OCI-LY7 (cell line): ENCODE measurements at regions not wholly inside any gene's neighbourhood (a gene's known extent, or its start where the extent isn't known, plus 50 kb on each side); places are given as distances from the start of the nearest gene placed in this dataset.

Experiments
- BruUV-seq: library from RNA; stranded (reverse); fragments of 400-500 nt; replicated peaks from 2 replicates; lab custom pipeline; 2021; lab: Mats Ljungman, UMichigan
- CTCF ChIA-PET: fragments of 300-600 bp; sonication (Branson Sonifier 250); formaldehyde crosslinking; loops from one replicate; lab custom pipeline; 2022; ENCODE audit warnings: antibody characterized with exemption; ENCODE audit not compliant: unreplicated experiment; lab: Charles Lee
- POLR2A ChIA-PET: fragments of 300-600 bp; sonication (Branson Sonifier 250); formaldehyde crosslinking; loops from one replicate; lab custom pipeline; 2022; ENCODE audit warnings: antibody characterized with exemption; lab: Charles Lee
- DNase-seq: peaks from one replicate; pipeline ENCODE4 v3.0.0-alpha.2; 2015; ENCODE audit warnings: low spot score
- H2AFZ ChIP-seq: fragments of 200-600 bp; sonication (generic), shearing (Covaris generic); 2 replicates; pipeline ENCODE4 v1.6.1; 2014; ENCODE audit warnings: mild to moderate bottlenecking, antibody characterized with exemption, low read length, moderate library complexity
- H3K27ac ChIP-seq: fragments of 200-600 bp; sonication (generic); 2 replicates; pipeline ENCODE4 v1.5.1; 2014; ENCODE audit warnings: mixed run types, low read depth, mild to moderate bottlenecking, moderate library complexity, low read length, inconsistent platforms; ENCODE audit not compliant: poor library complexity, severe bottlenecking
- H3K36me3 ChIP-seq: fragments of 200-600 bp; sonication (generic); 2 replicates; pipeline ENCODE4 v1.6.1; 2014; ENCODE audit warnings: mild to moderate bottlenecking, antibody characterized with exemption, low read length, moderate library complexity, mixed read lengths; ENCODE audit not compliant: insufficient read depth
- H3K4me1 ChIP-seq: fragments of 200-600 bp; sonication (generic); 2 replicates; pipeline ENCODE4 v1.5.1; 2014; ENCODE audit warnings: mild to moderate bottlenecking, low read length; ENCODE audit not compliant: insufficient read depth, poor library complexity, severe bottlenecking
- H3K4me2 ChIP-seq: fragments of 200-600 bp; sonication (generic); 2 replicates; pipeline ENCODE4 v1.6.1; 2014; ENCODE audit warnings: mild to moderate bottlenecking, low read length
- H3K4me3 ChIP-seq: fragments of 200-600 bp; sonication (generic); 2 replicates; pipeline ENCODE4 v1.5.1; 2014; ENCODE audit warnings: mild to moderate bottlenecking, low read depth, low read length; ENCODE audit not compliant: poor library complexity, severe bottlenecking
- H3K79me2 ChIP-seq: fragments of 200-600 bp; sonication (generic); 2 replicates; pipeline ENCODE4 v1.6.1; 2016; ENCODE audit warnings: low read depth, mild to moderate bottlenecking, low read length, moderate library complexity, mixed read lengths; ENCODE audit not compliant: insufficient read depth
- H3K9me2 ChIP-seq: fragments of 200-600 bp; sonication (generic); 2 replicates; pipeline ENCODE4 v1.6.1; 2016; ENCODE audit warnings: mild to moderate bottlenecking, low read length, mixed read lengths; ENCODE audit not compliant: insufficient read depth
- H3K9me3 ChIP-seq: fragments of 200-600 bp; sonication (generic); 2 replicates; pipeline ENCODE4 v1.6.1; 2014; ENCODE audit warnings: mild to moderate bottlenecking, mixed run types, low read length, mixed read lengths
- H4K20me1 ChIP-seq: fragments of 200-600 bp; sonication (generic); 2 replicates; pipeline ENCODE4 v1.6.1; 2014; ENCODE audit warnings: mild to moderate bottlenecking, antibody characterized with exemption, low read length, moderate library complexity, mixed read lengths; ENCODE audit not compliant: insufficient read depth
- EZH2phosphoT487 ChIP-seq: fragments of 200-600 bp; sonication (generic); IDR thresholded peaks from 2 replicates; pipeline ENCODE4 v1.6.1; 2018; ENCODE audit warnings: low read depth, borderline replicate concordance, mild to moderate bottlenecking, mixed run types, antibody characterized with exemption, low read length, moderate library complexity, mixed read lengths
- intact Hi-C: fragments of 100-400 bp; cut with micrococcal nuclease; formaldehyde crosslinking; loops from one replicate; pipeline ENCODE4 v1.10.0; 2022; ENCODE audit not compliant: unreplicated experiment
- TF ChIP-seq, protein P1 (sequence below): fragments of 200-600 bp; sonication (generic); conservative IDR thresholded peaks from 2 replicates; pipeline ENCODE4 v1.5.1; 2014; ENCODE audit warnings: mild to moderate bottlenecking, antibody characterized with exemption, low read length, moderate library complexity, mixed read lengths

DNA sequence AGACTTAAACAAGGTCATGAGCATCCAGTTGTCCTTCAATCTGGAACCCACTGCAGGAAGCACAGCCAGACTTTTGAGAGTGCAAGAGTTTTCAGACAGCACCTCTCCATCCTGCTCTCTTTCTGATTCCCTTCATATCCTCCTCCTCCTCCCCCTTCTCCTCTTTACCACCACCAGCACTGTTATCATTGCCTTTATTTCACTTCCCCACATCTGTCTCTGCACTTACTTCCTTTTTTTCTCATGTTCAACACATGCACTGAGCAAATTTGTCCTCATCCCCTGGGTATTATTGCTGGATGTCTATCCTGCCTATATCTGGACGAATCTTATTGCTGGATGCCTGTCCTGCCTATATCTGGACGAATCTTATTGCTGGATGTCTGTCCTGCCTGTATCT is 554.8 kb downstream of the DHX35 start:
- intact Hi-C loops, result no loop called here

DNA sequence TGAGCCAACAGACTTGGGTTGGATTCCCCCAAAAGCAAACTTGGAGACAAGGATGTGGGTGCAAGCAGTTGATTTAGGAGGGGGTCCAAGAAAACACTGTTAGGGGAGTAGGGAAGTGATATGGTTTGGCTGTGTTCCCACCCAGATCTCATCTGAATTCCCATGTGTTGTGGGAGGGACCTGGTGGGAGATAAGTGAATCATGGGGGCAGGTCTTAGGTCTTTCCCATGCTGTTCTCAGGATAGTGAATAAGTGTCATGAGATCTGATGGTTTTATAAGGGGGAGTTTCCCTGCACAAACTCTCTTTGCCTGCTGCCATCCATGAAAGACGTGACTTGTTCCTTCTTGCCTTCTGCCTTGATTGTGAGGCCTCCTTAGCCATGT is 542.6 kb downstream of the DHX35 start:
- H3K36me3 ChIP-seq, result no peaks in the 10 kb centered on the region
- no peaks in the 10 kb centered on the region for H3K9me3 ChIP-seq
- H3K4me1 ChIP-seq, result no peaks in the 10 kb centered on the region
- H3K4me3 ChIP-seq, result no peak overlapping the region
- ChIA-PET CTCF (no interaction called here), POLR2A (no interaction called here)
- no peaks in the 10 kb centered on the region for H3K9me2 ChIP-seq
- TF ChIP-seq, protein P1, sequence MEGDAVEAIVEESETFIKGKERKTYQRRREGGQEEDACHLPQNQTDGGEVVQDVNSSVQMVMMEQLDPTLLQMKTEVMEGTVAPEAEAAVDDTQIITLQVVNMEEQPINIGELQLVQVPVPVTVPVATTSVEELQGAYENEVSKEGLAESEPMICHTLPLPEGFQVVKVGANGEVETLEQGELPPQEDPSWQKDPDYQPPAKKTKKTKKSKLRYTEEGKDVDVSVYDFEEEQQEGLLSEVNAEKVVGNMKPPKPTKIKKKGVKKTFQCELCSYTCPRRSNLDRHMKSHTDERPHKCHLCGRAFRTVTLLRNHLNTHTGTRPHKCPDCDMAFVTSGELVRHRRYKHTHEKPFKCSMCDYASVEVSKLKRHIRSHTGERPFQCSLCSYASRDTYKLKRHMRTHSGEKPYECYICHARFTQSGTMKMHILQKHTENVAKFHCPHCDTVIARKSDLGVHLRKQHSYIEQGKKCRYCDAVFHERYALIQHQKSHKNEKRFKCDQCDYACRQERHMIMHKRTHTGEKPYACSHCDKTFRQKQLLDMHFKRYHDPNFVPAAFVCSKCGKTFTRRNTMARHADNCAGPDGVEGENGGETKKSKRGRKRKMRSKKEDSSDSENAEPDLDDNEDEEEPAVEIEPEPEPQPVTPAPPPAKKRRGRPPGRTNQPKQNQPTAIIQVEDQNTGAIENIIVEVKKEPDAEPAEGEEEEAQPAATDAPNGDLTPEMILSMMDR, result no peak
- no peak for TF ChIP-seq EZH2phosphoT487
- no peak for DNase-seq
- H3K79me2 ChIP-seq, result no peaks in the 10 kb centered on the region
- no peak overlapping the region for H2AFZ ChIP-seq
- H4K20me1 ChIP-seq, result no peaks in the 10 kb centered on the region
- intact Hi-C loops, result no loop called here
- no peak overlapping the region for H3K27ac ChIP-seq
- H3K4me2 ChIP-seq, result no peak overlapping the region
- no TSS peak for BruUV-seq

More for the DNA sequence above, 554.8 kb downstream of the DHX35 start:
- H2AFZ ChIP-seq, result no peak overlapping the region
- H4K20me1 ChIP-seq, result no peaks in the 10 kb centered on the region
- H3K4me1 ChIP-seq, result peaks cover 8% of the 10 kb centered on the region
- H3K4me3 ChIP-seq, result no peak overlapping the region
- no peak for TF ChIP-seq EZH2phosphoT487
- TF ChIP-seq, protein P1, result no peak
- ChIA-PET POLR2A (no interaction called here), CTCF (no interaction called here)
- no TSS peak for BruUV-seq
- no peaks in the 10 kb centered on the region for H3K9me3 ChIP-seq
- no peak overlapping the region for H3K27ac ChIP-seq
- H3K4me2 ChIP-seq, result no peak overlapping the region
- DNase-seq, result no peak
- H3K9me2 ChIP-seq, result no peaks in the 10 kb centered on the region
- H3K36me3 ChIP-seq, result no peaks in the 10 kb centered on the region
- H3K79me2 ChIP-seq, result no peaks in the 10 kb centered on the region

DNA sequence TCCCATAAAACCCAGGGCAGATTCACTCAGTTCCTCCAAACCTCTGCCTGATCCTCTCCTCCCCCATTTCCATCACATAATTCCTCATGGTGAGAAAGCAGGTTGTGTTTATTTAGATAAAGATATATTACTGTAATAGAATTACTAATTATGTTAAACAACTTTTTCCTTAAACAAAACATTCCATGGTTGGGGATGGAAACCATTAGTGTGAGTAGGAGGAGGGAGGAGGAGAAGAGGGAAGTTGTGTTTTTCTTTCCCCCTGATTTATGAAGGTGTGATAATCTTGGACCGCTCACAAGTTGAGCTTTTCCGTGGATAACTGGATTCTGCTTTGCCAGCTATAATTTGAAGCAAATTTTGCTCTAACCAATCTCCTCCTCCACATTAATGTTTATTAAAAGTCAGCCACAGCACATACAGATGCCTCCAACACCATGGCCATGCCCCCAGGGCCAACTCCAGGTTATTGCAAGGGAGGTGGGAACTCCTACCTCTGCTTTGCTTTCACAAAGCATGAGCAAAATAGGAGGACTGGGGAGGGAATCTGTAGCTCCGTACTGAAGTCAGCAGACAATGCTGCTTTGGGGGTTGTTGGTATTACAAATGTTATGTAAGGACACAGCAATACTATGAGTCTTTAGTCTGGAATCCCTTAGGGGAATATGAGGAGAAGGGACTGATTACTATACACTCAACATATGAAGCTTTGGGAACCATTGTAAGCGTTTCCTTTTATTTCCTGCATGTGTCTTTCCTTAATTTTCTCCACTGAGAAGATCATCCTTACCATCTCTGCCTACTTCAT is 542.0 kb downstream of the DHX35 start:
- ChIA-PET POLR2A (no interaction called here), CTCF (no interaction called here)
- no peak overlapping the region for H3K27ac ChIP-seq
- BruUV-seq, result no TSS peak
- no peaks in the 10 kb centered on the region for H3K36me3 ChIP-seq
- no peak for DNase-seq
- H3K4me1 ChIP-seq, result no peaks in the 10 kb centered on the region
- no peaks in the 10 kb centered on the region for H3K9me2 ChIP-seq
- H4K20me1 ChIP-seq, result no peaks in the 10 kb centered on the region
- no peak for TF ChIP-seq EZH2phosphoT487
- TF ChIP-seq, protein P1, result no peak
- no peaks in the 10 kb centered on the region for H3K9me3 ChIP-seq
- no peaks in the 10 kb centered on the region for H3K79me2 ChIP-seq
- no peak overlapping the region for H2AFZ ChIP-seq
- H3K4me2 ChIP-seq, result no peak overlapping the region
- H3K4me3 ChIP-seq, result no peak overlapping the region
- intact Hi-C loops, result no loop called here
